Thyroid gland (tissue), 4 donors: ENCODE measurements at regions not wholly inside any gene's neighbourhood (a gene's known extent, or its start where the extent isn't known, plus 50 kb on each side); places are given as distances from the start of the nearest gene placed in this dataset.

Source experiments
- POLR2A ChIP-seq, 2 donors: fragments of 450-650 bp; IDR thresholded peaks; one replicate each; pipeline ENCODE4 v1.6.1; 2017; ENCODE audit warnings: antibody characterized with exemption in 2 of 2, mild to moderate bottlenecking in 2 of 2, moderate library complexity in 1 of 2
- TF ChIP-seq, protein P1 (sequence below), 6 experiments: fragments of 200-600 bp in 3 of 6; fragments of 450-650 bp in 3 of 6; sonication (generic) in 3 of 6; IDR thresholded peaks; one replicate each; pipeline ENCODE4 v1.5.1; 2016 to 2019; ENCODE audit warnings: antibody characterized with exemption in 6 of 6, mild to moderate bottlenecking in 2 of 6, inconsistent platforms in 1 of 6, moderate library complexity in 1 of 6

DNA sequence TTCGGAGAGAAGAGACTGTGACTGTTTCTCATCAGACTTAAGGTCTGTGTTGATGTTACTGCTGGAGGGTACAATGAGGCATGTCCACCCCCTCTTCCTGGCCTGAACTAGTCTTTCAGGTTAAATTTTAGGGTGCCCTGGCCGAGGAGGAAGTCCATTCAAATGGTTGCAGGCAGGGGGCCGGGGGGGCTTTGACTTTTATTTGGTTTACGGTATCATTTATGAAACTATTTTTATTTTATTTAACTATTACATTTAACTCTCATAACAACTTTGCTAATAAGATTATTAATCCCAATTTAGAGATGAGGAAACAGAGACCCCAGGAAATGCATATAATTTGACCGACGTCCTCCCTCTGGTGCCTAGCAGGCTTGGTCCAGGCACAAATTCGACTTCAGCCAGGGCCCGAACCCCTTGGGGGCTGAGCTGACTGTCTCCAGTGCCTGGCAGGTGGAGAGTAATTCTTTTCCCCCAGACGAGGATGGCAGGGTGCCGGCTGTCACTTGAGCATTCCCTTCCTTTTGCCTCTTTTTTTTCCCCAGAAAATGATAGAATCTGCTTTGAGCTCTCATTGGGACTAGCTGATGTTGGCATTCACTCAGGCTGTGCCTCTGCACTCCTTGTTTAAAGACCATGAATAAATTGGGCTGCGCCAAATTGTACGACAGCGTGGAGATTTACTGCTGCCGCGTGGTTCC is 255.3 kb upstream of the SALL3 start:
- TF ChIP-seq, protein P1, sequence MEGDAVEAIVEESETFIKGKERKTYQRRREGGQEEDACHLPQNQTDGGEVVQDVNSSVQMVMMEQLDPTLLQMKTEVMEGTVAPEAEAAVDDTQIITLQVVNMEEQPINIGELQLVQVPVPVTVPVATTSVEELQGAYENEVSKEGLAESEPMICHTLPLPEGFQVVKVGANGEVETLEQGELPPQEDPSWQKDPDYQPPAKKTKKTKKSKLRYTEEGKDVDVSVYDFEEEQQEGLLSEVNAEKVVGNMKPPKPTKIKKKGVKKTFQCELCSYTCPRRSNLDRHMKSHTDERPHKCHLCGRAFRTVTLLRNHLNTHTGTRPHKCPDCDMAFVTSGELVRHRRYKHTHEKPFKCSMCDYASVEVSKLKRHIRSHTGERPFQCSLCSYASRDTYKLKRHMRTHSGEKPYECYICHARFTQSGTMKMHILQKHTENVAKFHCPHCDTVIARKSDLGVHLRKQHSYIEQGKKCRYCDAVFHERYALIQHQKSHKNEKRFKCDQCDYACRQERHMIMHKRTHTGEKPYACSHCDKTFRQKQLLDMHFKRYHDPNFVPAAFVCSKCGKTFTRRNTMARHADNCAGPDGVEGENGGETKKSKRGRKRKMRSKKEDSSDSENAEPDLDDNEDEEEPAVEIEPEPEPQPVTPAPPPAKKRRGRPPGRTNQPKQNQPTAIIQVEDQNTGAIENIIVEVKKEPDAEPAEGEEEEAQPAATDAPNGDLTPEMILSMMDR (IDR thresholded peaks at IDR 0.05), result no peak
- no peak for TF ChIP-seq POLR2A (IDR thresholded peaks at IDR 0.05)
